HCEC 1CT (cell line): ENCODE measurements at regions not wholly inside any gene's neighbourhood (a gene's known extent, or its start where the extent isn't known, plus 50 kb on each side); places are given as distances from the start of the nearest gene placed in this dataset.

Experiments used
- DNase-seq: peaks from one replicate; pipeline ENCODE4 v3.0.0-alpha.2; 2017

DNA sequence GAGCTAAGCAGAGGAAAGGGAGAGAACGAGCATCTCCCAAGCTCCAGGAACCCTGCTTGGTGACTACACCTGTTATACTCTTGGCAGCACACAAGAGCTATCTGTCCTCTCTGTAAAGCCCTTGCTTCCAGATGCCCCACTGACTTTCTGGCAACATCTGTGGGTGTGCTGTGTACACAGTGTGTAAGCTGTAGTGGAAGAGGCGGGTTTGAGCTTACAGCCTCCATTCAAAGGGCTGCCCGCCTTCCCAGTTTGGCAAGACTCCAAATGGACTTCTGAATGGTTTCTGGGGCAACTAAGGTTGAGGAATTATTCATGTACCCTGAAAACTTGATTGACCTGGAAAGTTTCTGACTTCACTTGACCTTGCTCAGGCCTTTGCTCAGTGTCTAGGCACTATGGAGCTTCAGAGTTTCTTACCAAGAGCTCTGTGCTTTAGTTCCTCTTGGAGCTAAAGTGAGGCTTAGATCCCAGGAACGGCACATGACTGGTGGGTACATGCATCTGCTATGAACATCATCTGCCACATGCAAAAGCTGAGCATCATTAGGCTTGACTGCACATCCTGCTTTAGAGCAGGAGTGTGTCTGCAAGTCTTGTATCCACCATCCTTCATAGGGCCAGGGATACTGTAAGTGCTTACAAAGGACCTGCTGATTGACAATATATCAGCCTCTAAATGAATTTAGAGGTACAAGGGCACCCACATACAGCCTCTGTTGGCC is 290.9 kb upstream of the SIX2 start:
- DNase-seq = no peak

- DNase-seq = no peak
Observed at GRCh38 chr2:45299361-45299760, 290.1 kb upstream of the SIX2 start.

DNA sequence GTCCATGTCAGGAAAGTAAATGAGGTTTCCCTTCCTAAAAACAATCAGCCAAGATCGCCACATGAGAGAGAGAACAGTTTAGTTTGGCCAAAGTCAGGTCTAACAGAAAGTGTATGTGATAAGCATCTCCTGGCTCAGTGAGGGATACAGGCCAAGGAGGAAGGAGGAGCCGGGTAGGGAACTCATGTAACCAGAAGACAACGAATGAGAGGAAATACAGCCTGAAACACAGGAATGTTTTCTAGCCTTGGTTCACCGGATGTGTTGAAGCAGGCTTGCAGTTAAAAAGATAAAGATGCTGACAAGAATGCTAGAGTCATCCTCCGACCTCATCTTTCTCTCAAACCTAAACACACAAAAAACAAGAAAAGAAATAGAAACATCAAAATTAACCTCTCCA is 283.9 kb upstream of the SIX2 start:
- DNase-seq = no peak

- DNase-seq = peak; percentile 48
Observed at GRCh38 chr2:45291296-45291701, 282.0 kb upstream of the SIX2 start.

DNA sequence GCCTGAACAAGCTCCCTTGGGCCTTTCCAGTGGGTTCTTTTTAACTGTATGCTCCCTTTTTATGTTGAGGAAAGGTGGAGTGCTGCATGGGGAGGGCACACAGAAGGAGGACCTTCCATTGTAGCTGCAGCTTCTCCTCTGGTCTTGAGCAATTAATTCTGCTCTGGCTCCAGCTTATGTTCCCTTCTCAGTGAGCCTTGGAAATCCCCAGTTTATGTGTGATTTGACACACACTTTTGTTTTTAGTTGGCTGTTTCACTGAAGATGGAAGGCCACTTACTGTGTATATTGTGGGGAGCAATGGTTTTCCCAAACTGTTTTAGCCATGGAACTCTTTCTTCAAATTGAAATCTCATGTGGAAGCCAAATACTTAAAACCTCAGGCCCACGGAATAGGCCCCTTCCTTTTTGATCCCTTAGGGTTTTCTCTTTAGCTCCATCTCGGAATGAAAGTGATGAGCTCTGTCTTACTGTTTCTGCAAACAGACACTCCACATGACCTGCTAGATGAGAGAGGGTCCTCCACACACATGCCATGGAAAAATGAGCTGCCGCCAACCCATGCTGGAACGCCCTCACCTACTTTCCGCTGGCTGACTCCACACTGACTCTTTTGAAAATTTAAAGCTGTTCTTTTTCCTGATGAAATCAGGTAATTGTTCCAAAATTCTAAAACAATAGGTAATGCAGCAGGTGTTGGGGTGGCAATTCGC is 280.9 kb upstream of the SIX2 start:
- no peak for DNase-seq

DNA sequence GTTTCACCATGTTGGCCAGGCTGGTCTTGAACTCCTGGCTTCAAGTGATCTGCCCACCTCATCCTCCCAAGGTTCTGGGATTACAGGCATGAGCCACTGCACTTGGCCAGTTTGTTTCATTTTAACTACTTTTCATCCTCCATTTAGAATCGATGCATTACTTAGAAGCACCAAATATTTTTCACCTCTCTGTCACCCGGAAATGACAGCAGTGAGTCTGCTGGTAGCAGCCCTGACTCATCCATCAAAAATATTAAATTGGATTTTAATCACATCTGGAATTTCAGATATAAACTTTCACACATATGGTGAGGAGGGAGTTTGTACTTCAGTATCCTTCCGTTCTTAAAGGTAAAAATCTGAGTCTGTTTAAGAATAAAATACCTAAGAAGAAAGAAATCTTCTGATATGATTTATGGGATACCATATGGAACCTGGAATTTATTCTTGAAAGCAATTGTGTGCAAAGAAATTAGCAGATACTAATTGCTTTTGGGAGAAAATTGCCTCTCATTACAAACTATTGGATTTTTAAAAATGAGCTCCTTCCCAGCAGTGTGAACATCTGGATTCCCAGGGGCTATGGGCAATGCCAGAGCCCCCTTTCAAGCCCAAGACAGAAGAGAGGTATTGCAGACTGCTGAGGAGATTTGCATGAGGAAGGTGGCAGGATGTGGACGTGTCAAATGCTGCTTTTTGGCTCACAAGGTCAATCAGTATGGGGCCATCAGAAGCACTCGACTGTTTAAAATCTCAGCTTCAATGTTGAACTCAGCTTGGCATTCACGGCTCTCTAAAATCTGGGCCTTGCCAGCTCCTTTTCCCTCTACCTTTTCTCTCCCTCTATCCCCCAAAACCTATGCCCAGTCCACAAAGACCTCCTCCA is 279.5 kb upstream of the SIX2 start:
- peak; percentile 47 for DNase-seq

GRCh38 chr2:45287045-45287444 is 277.8 kb upstream of the SIX2 start:
- no peak for DNase-seq

- no peak for DNase-seq
Observed at GRCh38 chr2:45285771-45286390, 276.6 kb upstream of the SIX2 start.

DNA sequence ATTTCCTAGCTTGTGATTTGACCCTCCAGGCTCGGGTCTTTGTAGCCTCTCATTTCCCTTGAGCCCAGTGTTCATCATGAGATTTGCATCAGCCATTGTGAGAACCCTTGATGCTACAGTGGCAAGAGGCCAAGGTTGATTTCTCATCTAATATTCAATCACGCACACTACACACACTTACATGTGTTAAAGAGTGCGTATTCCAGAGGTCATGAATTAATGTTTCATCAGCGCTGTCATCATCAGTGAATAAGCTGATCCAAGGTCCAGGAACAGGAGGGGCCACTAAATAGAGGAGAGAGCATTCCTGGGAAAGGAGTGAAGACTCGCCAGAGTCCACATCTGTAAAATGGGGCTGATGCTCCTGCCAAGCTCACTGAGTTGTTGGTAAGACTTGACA is 276.1 kb upstream of the SIX2 start:
- no peak for DNase-seq

DNA sequence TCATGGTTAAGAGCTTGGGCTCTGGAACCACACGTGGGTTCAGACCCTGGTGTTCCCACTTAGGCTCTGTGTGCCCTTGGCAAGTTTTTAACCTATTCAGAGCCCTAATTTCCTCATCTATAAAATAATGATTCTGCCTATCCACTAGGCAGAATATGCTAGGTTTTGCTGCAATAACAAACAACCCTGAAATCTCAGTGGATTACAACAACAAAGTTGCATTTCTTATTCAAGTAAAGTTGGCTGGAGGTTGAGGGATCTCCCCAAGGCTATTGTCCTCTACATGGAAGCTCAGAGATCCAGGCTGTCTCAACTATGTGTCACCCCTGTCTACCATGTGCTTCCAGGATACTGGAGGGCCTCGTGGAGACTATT is 275.4 kb upstream of the SIX2 start:
- DNase-seq = no peak

DNA sequence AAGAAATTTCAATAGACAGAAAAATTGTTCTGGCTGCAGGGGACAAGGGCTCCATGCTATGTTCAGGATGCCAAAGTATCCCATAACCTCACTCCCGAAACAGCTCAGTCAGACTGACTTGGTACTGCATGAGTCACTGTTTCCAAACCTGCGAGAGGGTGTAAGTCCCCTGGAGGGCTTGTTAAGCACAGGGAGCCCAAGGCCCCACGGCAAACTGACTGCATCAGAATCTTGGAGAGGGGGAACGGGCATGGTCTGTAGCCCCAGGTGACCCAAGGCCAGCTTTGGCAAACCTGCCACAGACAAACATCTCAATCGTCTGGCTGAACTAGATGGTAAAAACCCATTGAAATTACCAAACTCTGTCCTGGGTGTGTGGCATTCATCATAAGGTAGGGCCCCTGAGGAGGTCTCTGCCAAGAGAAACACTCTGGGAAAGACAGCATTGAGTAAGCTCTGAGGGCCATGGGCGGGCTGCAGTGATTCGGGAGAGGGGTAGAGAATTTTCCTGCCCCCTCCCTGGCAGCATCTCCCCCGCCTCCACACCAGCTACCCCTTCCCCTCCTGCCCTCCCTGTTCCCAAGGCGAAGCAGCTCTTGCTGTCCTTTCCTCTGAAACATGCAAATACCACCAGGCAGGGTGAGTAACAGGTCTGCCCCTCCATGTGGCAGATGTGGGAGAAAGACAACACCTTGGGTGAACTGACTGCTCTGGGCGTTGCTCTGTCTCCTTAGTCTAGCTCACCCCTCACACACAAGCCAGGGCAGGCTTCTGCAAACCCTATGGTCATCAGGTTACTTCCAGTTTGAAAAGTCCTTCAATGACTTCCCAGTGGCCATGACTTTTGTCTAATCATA is 274.7 kb upstream of the SIX2 start:
- peak; percentile 68 for DNase-seq

DNA sequence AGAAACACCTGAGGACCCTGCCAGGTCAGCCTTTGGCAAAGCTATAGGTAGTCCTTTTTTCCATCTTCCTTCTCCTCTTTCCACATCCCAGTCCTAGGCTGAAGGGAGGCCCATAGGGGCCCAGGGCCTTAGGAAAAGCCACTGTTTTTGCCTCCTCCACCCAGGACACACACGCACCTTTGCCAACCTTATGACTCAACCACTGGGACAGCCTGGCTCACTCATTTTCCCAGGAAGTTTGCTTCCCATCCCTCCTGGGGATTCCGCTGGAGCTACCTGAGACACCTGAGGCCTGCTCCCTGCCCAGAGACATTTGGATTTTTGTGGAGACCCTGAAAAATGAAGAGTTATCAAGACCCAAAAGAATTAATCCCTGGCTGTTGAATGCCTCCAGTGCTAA is 273.4 kb upstream of the SIX2 start:
- no peak for DNase-seq

DNA sequence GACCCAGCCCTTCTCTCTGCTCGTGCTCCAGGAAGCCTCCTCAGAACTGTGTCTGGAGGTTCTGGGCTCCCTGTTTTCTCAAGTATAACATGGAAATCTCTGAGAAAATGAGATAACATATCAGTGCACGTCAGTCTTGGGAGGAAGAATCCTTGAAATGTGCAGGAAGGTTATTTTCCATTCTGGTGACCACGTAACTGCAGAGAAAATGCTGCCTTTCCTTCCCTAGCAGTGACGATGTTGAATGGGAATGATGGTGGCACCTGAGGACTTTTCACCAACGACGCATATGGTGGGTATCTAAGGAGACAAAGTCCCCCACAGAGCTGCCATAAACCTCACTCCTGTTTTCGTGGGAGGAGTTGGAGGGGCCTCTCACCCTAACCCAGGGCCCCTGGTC is 272.1 kb upstream of the SIX2 start:
- DNase-seq = no peak

DNA sequence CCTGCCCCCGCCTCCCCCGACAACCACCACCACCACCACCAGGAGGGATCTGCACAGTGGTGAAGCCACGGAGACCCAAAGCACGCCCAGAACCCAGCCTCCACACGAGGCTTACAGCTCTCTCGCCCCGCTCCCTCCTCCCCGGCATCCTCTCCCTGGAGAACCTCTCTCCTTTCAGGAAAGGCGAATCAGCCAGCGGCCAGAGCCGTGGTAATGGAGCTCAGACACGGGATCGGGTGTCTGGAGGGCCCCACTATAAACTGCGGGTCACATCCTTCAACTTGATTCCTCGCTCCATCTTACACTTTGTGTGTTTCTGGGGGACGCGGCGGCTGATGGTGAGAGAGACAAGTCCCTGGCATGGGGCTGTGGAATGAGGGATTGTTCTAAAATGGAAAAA is 271.5 kb upstream of the SIX2 start:
- DNase-seq = no peak

- DNase-seq = peak; percentile 24
Observed at GRCh38 chr2:45279356-45279755, 270.1 kb upstream of the SIX2 start.

DNA sequence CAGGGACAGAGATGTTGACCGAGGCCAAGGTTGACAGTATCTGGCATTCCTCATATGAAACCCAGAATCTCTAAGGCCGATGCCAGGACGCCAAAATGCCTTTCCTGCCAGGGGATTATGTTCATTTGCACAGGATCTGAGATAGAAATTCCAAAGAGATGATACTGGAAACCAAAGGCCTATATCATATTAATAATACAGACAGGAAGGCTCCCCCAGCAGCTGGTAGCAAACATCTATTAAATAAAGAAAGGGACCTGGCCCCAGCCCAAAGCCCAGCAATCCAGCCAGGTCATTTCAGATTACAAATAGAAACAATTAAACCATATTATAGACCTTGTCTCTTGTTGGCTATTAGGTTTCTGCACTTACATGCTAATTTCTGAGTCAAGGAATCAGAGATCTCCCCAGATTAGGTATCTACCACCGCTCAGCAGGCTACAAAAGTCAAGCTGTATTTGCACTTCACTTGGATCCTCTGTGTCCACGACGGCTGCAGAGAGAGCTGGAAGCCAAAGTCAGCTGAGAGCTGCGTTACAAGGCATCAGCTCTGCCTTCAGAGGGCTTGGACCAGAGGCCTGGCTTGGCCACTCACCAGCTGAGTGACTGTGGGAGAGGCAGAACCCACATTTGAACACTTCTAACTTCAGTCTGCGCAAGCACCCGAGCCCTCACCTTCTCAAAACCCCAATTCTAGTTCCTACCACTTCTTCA is 269.3 kb upstream of the SIX2 start:
- peak; percentile 37 for DNase-seq

- no peak for DNase-seq
Observed at GRCh38 chr2:45276914-45277313, 267.7 kb upstream of the SIX2 start.

DNA sequence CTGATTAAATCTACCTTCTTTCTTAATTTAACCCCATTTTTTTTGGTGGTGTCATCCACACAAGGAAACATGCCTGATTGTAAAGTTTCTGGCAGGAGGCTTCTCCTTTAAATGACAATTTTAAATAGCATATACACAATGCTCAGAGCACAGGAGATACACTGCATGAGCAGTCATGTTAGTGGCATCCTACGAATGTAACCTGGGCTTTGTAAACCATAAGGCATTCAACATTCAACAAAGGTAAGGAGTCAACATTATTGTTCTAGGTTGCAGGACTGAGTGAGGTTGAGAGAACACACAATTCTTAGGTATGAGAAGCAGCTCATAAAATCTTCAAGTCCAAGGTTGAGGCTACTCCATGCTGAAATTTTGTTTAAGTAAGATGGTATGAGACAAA is 266.6 kb upstream of the SIX2 start:
- DNase-seq = no peak

DNA sequence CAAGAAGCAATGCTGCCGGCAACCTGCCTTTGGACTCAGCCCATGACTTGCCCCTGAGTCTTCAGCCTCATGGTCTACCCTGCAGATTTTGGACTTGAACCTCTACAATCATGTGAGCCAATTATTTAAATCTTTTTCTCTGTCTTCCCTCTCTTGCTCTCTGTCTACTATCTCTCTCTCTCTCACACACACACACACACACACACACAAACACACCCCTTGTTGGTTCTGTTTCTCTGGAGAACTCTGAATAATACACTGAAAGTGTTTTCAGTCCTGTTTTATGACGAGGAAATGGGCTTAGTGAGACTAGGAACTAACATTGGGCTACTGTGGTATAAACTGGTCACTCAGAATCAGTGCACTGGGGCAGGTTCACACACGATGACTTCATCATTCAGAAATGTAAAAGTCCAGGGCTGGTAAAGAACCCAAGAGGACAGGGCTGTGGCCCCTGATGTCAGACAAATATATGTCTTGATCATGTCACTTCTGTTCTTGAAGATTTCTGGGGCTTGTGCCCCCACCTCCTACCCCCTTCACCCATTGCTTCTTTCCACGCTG is 266.1 kb upstream of the SIX2 start:
- peak; percentile 40 for DNase-seq

- DNase-seq = no peak
Observed at GRCh38 chr2:45274250-45274926, 265.1 kb upstream of the SIX2 start.
